RCC 7860 (cell line): ENCODE measurements at regions not wholly inside any gene's neighbourhood (a gene's known extent, or its start where the extent isn't known, plus 50 kb on each side); places are given as distances from the start of the nearest gene placed in this dataset.

ENCODE experiments used
- DNase-seq: peaks from one replicate; pipeline ENCODE4 v3.0.0-alpha.2; 2015; ENCODE audit warnings: low spot score
- FAIRE-seq: peaks from 2 replicates; lab custom pipeline; 2012; peaks lifted over from hg19 to GRCh38; lab: Jason Lieb, UNC

DNA sequence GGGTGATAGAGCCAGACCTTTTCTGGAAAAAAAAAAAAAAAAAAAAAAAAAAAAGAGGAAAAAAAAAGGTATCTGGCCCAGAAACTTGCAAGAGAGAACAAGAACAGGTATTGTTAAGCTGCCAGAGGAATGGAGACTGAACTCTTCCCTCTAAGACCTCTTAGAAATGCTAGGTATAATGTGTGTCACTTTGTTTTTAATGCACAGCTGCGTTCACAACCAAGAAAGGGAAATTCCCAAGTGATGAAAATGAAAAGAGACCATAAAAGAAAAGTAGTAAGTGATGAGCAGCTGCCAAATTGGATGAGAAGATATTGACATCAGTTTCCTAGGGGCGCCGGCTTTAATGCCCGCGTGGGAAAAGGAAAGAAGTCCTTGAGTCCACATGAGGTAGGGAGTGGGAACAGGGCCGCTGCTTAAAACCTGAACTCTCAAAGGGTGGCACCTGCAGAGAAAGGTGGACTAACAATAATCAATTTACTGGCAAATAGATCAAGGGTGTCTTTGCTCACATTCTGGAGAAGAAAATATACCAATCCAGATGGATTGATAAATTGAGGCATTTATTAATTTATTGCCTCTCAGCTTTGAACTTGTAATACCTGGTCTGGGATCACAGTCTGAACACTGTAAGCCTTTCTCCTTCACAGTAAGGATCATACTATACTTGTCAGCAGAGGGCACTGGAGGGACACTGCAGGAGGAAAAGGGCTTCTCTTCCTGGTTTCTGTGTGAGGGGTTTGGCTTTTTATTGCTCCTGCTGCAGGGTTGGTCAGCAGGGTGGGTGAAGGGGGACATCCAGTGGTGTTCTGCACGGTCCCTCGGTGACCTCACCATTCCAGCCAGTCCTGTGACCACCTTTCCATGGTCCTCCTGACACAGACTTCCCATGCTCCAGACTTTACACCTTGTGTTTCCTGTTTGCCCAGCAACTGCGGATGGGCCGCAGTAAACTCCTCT lies 131.6 kb downstream of the AQP9 start:
- DNase-seq = peak; percentile 64
- peak; percentile 25 for FAIRE-seq

DNA sequence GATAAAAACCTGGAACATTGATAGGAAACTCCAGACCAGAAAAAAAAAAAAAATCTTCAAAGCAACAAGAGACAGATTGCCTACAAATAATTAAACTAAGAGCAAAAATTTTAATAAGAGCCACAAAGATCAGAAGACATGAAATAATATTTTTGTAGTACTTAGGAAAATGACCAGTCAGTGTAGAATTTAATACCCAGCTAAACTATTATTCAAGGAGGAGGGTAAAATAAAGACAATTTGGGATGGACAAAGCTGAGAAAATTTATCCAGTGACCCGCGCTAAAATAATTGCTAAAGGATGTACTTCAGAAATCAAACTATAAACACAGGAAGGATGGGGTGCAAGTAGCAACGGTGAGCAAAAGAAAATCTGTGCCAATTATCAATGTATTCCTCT lies 133.2 kb downstream of the AQP9 start:
- FAIRE-seq (no peak), DNase-seq (no peak)

GRCh38 chr15:58273104-58273503 lies 134.9 kb downstream of the AQP9 start:
- FAIRE-seq = no peak
- DNase-seq = no peak

DNA sequence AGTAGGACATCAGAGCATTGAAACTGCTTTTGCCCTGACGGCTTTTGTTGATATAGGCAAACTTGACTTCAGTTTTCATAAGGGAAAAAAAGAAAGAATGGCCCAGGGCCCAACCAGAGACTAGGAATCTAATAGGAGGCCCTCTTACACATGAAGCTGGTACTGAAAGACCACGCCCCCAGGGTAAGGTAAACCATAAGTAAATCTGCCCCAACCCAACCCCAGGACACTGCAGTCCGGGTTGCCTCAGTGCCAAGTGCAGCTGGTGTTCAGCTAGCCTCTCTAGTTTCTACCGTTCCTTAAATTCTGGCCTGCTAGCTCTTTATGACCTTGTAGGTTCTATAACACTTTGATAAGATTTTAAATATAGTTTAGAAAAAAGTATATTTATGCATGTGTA lies 136.7 kb downstream of the AQP9 start:
- FAIRE-seq = no peak

GRCh38 chr15:58275785-58276184 lies 137.6 kb downstream of the AQP9 start:
- FAIRE-seq (no peak), DNase-seq (no peak)

More for the DNA sequence above, 136.7 kb downstream of the AQP9 start:
- no peak for DNase-seq

GRCh38 chr15:58276924-58277323 lies 138.7 kb downstream of the AQP9 start:
- no peak for DNase-seq
- FAIRE-seq = no peak

- DNase-seq = no peak
- no peak for FAIRE-seq
These were observed 139.2 kb downstream of the AQP9 start for GRCh38 chr15:58277333-58277732.

GRCh38 chr15:58279106-58279505 lies 140.9 kb downstream of the AQP9 start:
- FAIRE-seq (no peak), DNase-seq (no peak)

GRCh38 chr15:58279654-58280053 lies 141.5 kb downstream of the AQP9 start:
- FAIRE-seq (no peak), DNase-seq (no peak)

DNA sequence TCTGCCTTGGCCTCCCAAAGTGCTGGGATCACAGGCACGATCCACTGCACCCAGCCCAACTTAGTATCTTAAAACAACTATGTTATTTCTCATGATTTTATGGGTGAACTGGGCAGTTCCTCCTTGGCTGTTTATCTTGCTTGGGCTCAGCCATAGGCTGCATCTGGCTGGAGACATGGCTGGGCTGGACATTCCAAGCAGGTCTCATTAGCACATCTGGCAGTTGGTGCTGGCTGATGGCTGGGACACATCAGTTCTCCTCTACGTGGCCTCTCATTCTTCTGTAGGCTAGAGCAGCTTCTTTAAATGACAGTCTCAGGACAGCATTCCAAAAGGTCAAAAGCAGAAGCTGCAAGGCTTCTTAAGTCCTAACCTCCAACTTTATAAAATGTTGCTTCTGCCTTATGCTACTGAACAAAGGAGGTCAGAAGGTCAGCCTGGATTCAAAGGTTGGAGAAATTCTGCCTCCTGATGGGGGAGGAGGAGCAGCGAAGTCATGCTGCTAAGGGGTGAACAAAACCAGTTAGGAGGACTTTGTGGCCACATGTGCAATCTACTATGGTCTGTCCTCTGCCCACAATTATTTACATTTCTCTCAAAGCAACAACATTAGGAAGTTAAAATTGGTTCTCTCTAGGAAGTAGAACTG lies 144.0 kb downstream of the AQP9 start:
- no peak for FAIRE-seq

DNA sequence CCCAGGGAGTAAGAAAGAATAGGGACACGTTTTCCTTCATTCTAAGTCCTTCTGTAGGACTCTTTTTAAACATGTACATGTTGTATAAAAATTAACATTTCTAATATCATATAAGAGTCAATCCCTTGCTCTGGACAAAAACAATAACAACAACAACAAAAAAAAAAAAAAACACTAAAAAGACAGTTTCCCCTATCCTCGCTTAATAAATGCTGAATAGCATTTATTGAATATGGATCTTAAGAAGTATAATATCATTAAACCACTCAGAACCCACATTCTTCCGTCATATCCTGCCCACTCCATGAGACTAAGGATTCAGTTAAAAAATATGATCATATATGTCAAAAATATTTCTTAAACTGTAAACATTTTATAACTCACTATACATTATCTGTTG lies 145.1 kb downstream of the AQP9 start:
- no peak for DNase-seq
- FAIRE-seq = no peak

More for the DNA sequence above, 144.0 kb downstream of the AQP9 start:
- DNase-seq = no peak

DNA sequence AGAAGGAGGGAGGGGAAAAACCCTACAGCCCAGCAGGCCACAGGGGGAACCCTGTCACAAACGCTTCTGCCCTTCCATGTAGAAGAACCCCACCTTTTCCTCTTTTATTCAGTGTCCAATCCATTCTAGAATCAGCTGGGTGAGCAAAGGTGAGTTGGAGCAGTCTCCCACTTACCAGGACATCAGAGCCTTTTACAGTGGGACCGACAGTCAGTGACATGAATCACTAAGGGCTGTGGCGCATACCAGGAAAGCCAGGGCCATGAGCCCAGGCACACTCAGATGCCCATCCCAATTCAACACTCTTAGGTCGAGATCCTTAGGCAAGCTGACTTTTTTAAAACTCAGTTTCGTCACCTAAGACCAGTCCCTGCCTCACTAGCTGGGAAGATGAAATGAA lies 146.1 kb downstream of the AQP9 start:
- DNase-seq (no peak), FAIRE-seq (no peak)

GRCh38 chr15:58285212-58285920 lies 146.4 kb upstream of the LIPC start:
- DNase-seq (no peak), FAIRE-seq (no peak)

- FAIRE-seq = no peak
These were observed 145.9 kb upstream of the LIPC start for GRCh38 chr15:58285921-58286278.

GRCh38 chr15:58286523-58286922 lies 145.3 kb upstream of the LIPC start:
- FAIRE-seq (no peak), DNase-seq (no peak)

More at GRCh38 chr15:58285921-58286278, 145.9 kb upstream of the LIPC start:
- no peak for DNase-seq

DNA sequence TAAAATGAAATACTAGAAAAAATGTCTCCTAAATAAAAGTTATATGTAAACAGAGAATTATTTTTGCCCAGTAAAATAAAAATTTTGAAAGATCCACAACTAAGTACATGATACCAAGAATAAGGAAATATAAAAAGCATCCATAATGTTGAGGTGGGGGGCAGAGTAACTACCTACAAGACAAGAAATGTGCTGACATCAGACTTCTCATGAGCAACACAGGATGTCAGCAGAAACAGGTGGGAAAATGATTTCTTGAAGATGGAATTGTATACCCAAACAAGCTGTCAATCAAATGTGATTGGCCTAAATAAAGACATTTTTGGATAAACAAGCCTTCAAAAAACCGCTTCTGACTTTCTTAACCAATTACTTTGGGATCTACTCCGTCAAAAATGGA lies 143.9 kb upstream of the LIPC start:
- FAIRE-seq = no peak
- DNase-seq = no peak

- FAIRE-seq (no peak), DNase-seq (no peak)
These were observed 143.2 kb upstream of the LIPC start for GRCh38 chr15:58288592-58288991.

DNA sequence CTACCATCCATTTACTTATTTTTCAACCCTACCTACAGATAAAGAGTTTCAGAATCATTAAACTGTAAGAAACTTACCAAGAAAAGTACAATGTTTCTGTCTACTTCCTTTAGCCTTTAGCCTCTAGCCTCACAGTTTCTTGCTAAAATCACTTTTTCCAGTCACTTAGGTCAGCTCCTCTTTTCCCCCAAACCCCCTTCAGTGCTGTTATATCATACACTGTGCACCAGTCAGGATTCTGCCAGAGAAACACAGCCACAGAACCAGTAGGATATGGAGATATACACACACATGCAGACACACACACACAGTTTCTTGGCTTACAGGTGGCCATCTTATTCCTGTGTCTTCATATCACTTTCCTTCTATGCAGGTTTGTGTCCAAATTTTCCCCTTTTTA lies 139.9 kb upstream of the LIPC start:
- FAIRE-seq (no peak), DNase-seq (no peak)

DNA sequence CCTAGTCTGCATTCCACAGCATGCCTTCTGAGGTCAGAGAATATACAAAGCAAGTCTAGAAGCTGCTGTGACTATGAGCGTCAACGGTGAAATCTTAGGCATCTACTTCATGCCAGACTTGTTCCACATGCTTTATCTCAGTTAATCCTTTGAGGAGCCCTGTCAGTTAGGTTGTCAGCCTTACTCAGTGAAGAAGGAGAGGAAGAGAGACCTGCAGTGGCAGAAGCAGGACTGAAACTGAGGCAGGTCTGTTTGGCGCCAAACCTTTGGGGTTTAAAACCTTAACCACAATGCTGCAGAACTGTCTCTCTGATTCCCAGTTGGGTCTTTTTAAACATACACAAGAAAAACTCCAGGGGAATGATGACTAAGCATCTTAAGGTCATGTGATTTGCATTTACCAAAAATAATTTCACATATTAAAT lies 139.0 kb upstream of the LIPC start:
- FAIRE-seq = no peak

GRCh38 chr15:58293622-58294550 lies 137.9 kb upstream of the LIPC start:
- FAIRE-seq (no peak), DNase-seq (no peak)

More for the DNA sequence above, 139.0 kb upstream of the LIPC start:
- DNase-seq = no peak
